ENCODE measurements at regions not wholly inside any gene's neighbourhood (a gene's known extent, or its start where the extent isn't known, plus 50 kb on each side); places are given as distances from the start of the nearest gene placed in this dataset.

DNA sequence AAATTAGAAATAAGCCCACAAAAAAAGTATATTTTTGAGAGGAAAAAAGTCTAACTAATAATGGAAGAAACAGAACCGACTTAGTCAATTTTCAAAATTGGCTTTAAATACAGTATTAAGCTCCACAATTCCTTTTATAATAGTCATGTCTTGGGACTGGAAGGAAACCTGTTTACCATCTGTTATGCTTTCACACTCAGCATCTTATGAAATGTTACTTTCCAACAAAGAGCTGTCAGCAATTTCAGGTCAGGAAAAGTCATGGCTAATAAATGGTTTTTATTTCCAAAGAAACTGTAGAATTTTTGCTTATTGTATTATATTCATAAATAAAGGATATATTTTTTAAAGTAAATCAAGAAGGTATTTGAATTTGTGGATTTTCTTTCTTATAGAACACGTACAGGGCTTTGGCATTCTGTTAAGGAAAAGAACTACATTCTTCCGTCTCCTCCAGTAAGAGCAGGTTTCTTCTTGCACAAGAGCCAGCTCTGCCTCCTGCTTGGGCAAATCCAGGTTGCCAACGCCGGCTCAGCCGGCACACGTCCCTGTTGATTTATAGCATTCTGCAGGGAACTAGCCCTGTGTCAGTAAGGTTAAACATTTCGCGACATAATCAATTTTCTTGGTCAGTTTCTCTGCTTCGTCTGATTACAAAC, 52.9 kb upstream of the GPR12 start:
- no peak for TF ChIP-seq ZFX (IDR thresholded peaks at IDR 0.05)
- TF ChIP-seq, protein P1, sequence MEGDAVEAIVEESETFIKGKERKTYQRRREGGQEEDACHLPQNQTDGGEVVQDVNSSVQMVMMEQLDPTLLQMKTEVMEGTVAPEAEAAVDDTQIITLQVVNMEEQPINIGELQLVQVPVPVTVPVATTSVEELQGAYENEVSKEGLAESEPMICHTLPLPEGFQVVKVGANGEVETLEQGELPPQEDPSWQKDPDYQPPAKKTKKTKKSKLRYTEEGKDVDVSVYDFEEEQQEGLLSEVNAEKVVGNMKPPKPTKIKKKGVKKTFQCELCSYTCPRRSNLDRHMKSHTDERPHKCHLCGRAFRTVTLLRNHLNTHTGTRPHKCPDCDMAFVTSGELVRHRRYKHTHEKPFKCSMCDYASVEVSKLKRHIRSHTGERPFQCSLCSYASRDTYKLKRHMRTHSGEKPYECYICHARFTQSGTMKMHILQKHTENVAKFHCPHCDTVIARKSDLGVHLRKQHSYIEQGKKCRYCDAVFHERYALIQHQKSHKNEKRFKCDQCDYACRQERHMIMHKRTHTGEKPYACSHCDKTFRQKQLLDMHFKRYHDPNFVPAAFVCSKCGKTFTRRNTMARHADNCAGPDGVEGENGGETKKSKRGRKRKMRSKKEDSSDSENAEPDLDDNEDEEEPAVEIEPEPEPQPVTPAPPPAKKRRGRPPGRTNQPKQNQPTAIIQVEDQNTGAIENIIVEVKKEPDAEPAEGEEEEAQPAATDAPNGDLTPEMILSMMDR (conservative IDR thresholded peaks at IDR 0.05) = no peak
- no peak overlapping the region for H3K27ac ChIP-seq

DNA sequence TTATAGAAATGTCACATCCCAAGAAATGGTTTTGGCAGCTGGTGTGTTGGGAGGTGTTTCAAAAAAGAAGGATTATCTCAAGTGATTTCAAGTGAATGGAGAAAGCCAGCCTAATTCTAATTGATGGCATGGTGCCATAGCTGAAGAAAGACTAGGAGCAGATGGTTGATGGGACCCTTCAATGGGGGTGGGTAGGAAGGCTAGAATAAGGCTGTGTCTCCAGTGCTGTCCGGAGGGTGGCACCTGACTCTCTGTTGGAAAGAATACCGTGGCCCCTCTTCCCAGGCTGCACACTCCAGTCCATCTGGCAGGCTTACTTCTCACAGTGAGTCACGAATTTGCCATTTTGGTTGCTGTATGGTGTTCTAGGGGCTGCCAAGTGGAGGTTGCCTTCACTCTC, 51.0 kb upstream of the GPR12 start:
- H3K27ac ChIP-seq = no peak overlapping the region
- TF ChIP-seq ZFX (IDR thresholded peaks at IDR 0.05) = no peak
- TF ChIP-seq, protein P1 (conservative IDR thresholded peaks at IDR 0.05) = no peak
